ENCODE measurements at regions not wholly inside any gene's neighbourhood (a gene's known extent, or its start where the extent isn't known, plus 50 kb on each side); places are given as distances from the start of the nearest gene placed in this dataset.

GRCh38 chr13:76750126-76750525 is 136.1 kb downstream of the KCTD12 start:
- no peaks in the 10 kb centered on the region for H3K4me1 Mint-ChIP-seq (ENCODE audit: low read depth)
- DNase-seq = no peak
- H3K27me3 Mint-ChIP-seq (ENCODE audit: insufficient read depth) = no peaks in the 10 kb centered on the region
- H3K36me3 Mint-ChIP-seq (ENCODE audit: low read depth) = no peaks in the 10 kb centered on the region
- no peak overlapping the region for H3K4me3 Mint-ChIP-seq
- TF ChIP-seq CTCF (IDR thresholded peaks at IDR 0.05) = no peak
- no peak overlapping the region for H3K27ac Mint-ChIP-seq
- no peaks in the 10 kb centered on the region for H3K9me3 Mint-ChIP-seq

- H3K27me3 Mint-ChIP-seq (ENCODE audit: insufficient read depth) = no peaks in the 10 kb centered on the region; the same call in 1 of the 2 replicates
- TF ChIP-seq CTCF (IDR thresholded peaks at IDR 0.05) = no peak
- no peak overlapping the region for H3K4me3 Mint-ChIP-seq
- H3K4me1 Mint-ChIP-seq (ENCODE audit: low read depth) = no peaks in the 10 kb centered on the region
- H3K27ac Mint-ChIP-seq = no peak overlapping the region
- DNase-seq = no peak
- no peaks in the 10 kb centered on the region; the same call in 1 of the 2 replicates for H3K9me3 Mint-ChIP-seq
- no peaks in the 10 kb centered on the region for H3K36me3 Mint-ChIP-seq (ENCODE audit: low read depth)
These were observed 140.7 kb downstream of the KCTD12 start for GRCh38 chr13:76745261-76746200.

GRCh38 chr13:76741624-76742023 is 144.6 kb downstream of the KCTD12 start:
- peak; percentile 30 for DNase-seq
- H3K4me1 Mint-ChIP-seq (ENCODE audit: low read depth) = no peaks in the 10 kb centered on the region
- peaks cover 1% of the 10 kb centered on the region; the same call in 1 of the 2 replicates for H3K27me3 Mint-ChIP-seq (ENCODE audit: insufficient read depth)

GRCh38 chr13:76741046-76741445 is 145.2 kb downstream of the KCTD12 start:
- Mint-ChIP-seq H3K4me1 (ENCODE audit: low read depth) (no peaks in the 10 kb centered on the region), H3K4me3 (no peak overlapping the region), H3K27ac (no peak overlapping the region), H3K27me3 (ENCODE audit: insufficient read depth) (peaks cover 3% of the 10 kb centered on the region; the same call in 1 of the 2 replicates), H3K36me3 (ENCODE audit: low read depth) (no peaks in the 10 kb centered on the region), H3K9me3 (no peaks in the 10 kb centered on the region; the same call in 1 of the 2 replicates)
- no peak for DNase-seq
- no peak for TF ChIP-seq CTCF (IDR thresholded peaks at IDR 0.05)

More at GRCh38 chr13:76741624-76742023, 144.6 kb downstream of the KCTD12 start:
- Mint-ChIP-seq H3K4me3 (no peak overlapping the region), H3K9me3 (no peaks in the 10 kb centered on the region; the same call in 1 of the 2 replicates), H3K27ac (no peak overlapping the region), H3K36me3 (ENCODE audit: low read depth) (no peaks in the 10 kb centered on the region)
- TF ChIP-seq CTCF (IDR thresholded peaks at IDR 0.05) = no peak

- no peaks in the 10 kb centered on the region for H3K4me1 Mint-ChIP-seq (ENCODE audit: low read depth)
- H3K9me3 Mint-ChIP-seq = no peaks in the 10 kb centered on the region; the same call in 1 of the 2 replicates
- TF ChIP-seq CTCF (IDR thresholded peaks at IDR 0.05) = no peak
- H3K36me3 Mint-ChIP-seq (ENCODE audit: low read depth) = no peaks in the 10 kb centered on the region
- no peak overlapping the region for H3K4me3 Mint-ChIP-seq
- no peak overlapping the region for H3K27ac Mint-ChIP-seq
- no peak for DNase-seq
- H3K27me3 Mint-ChIP-seq (ENCODE audit: insufficient read depth) = peaks cover 3% of the 10 kb centered on the region; the same call in 1 of the 2 replicates
These were observed 147.6 kb downstream of the KCTD12 start for GRCh38 chr13:76738616-76739015.
